ENCODE measurements at regions not wholly inside any gene's neighbourhood (a gene's known extent, or its start where the extent isn't known, plus 50 kb on each side); places are given as distances from the start of the nearest gene placed in this dataset.

GRCh38 chr2:66665124-66665984 is 230.4 kb downstream of the MEIS1 start:
- TF ChIP-seq CTCF (IDR thresholded peaks at IDR 0.05) (no peak), REST (IDR thresholded peaks at IDR 0.05; ENCODE audit: insufficient read depth in 1 of 2, low read depth in 2 of 2, low read length in 1 of 2) (no peak)
